GM12891 (cell line): ENCODE measurements at regions not wholly inside any gene's neighbourhood (a gene's known extent, or its start where the extent isn't known, plus 50 kb on each side); places are given as distances from the start of the nearest gene placed in this dataset.
"Not testable (repeated sequence)": the region's sequence is repeated elsewhere in the genome, so short reads cannot be mapped to it uniquely, and the experiment has no call there.

ENCODE experiments used
- DNase-seq: peaks from one replicate; pipeline ENCODE4 v3.0.0; 2011; ENCODE audit warnings: low spot score; ENCODE audit not compliant: insufficient read length
- FAIRE-seq: peaks from 2 replicates; lab custom pipeline; 2011; peaks lifted over from hg19 to GRCh38; lab: Jason Lieb, UNC
- PAX5 ChIP-seq: IDR thresholded peaks from 2 replicates; pipeline ENCODE4 v1.6.1; 2011; ENCODE audit warnings: low read length, moderate library complexity, mild to moderate bottlenecking; ENCODE audit not compliant: insufficient read depth, severe bottlenecking
- POLR2A ChIP-seq: IDR thresholded peaks from 2 replicates; pipeline ENCODE4 v1.6.1; 2011; ENCODE audit warnings: low read depth, low read length, control low read depth
- POLR2AphosphoS5 ChIP-seq: IDR thresholded peaks from 2 replicates; pipeline ENCODE4 v1.6.1; 2011; ENCODE audit warnings: low read depth, low read length, control low read depth
- POU2F2 ChIP-seq: IDR thresholded peaks from 2 replicates; pipeline ENCODE4 v1.6.1; 2011; ENCODE audit warnings: low read depth, mild to moderate bottlenecking, control low read depth, low read length, moderate library complexity
- SPI1 ChIP-seq: IDR thresholded peaks from 2 replicates; pipeline ENCODE4 v1.6.1; 2011; ENCODE audit warnings: low read depth, low read length, control low read depth
- TAF1 ChIP-seq: IDR thresholded peaks from 2 replicates; pipeline ENCODE4 v1.6.1; 2011; ENCODE audit warnings: low read depth, low read length, control low read depth

GRCh38 chr9:81801190-81801589 is 111.8 kb upstream of the TLE1 start:
- TF ChIP-seq SPI1 = no peak
- TF ChIP-seq PAX5 = no peak
- no peak for TF ChIP-seq TAF1
- no peak for TF ChIP-seq POLR2A
- FAIRE-seq = no peak
- DNase-seq = no peak

GRCh38 chr9:81804306-81804705 is 115.0 kb upstream of the TLE1 start:
- DNase-seq (no peak), FAIRE-seq (no peak)
- TF ChIP-seq POU2F2 (no peak), PAX5 (no peak), POLR2A (no peak), TAF1 (no peak), POLR2AphosphoS5 (no peak)

- not testable (repeated sequence) for DNase-seq, FAIRE-seq
Observed at GRCh38 chr9:81811688-81812087, 116.5 kb upstream of the SPATA31D4 start.

GRCh38 chr9:81814401-81814793 is 113.8 kb upstream of the SPATA31D4 start:
- DNase-seq = no peak
- FAIRE-seq = no peak
- TF ChIP-seq TAF1 (no peak), POLR2AphosphoS5 (no peak), POU2F2 (no peak), PAX5 (no peak), POLR2A (no peak), SPI1 (no peak)

- DNase-seq = no peak
Observed at GRCh38 chr9:81814794-81815464, 113.3 kb upstream of the SPATA31D4 start.

GRCh38 chr9:81815781-81816180 is 112.4 kb upstream of the SPATA31D4 start:
- TF ChIP-seq TAF1 (no peak), POU2F2 (no peak), POLR2A (no peak), PAX5 (no peak), SPI1 (no peak), POLR2AphosphoS5 (no peak)
- FAIRE-seq = no peak
- DNase-seq = no peak

More at GRCh38 chr9:81814794-81815464, 113.3 kb upstream of the SPATA31D4 start:
- FAIRE-seq = no peak
- no peak for TF ChIP-seq SPI1
- TF ChIP-seq POU2F2 = no peak
- TF ChIP-seq TAF1 = no peak
- TF ChIP-seq POLR2AphosphoS5 = no peak
- no peak for TF ChIP-seq POLR2A
- no peak for TF ChIP-seq PAX5

- no peak for TF ChIP-seq POU2F2
- no peak for TF ChIP-seq POLR2A
- TF ChIP-seq TAF1 = no peak
- TF ChIP-seq PAX5 = no peak
- no peak for TF ChIP-seq SPI1
- TF ChIP-seq POLR2AphosphoS5 = no peak
- FAIRE-seq = no peak
- no peak for DNase-seq
Observed at GRCh38 chr9:81819155-81819554, 109.1 kb upstream of the SPATA31D4 start.

- TF ChIP-seq POLR2A = no peak
- FAIRE-seq (no peak), DNase-seq (no peak)
Observed at GRCh38 chr9:81819859-81820546, 108.2 kb upstream of the SPATA31D4 start.

GRCh38 chr9:81822301-81822865 is 105.8 kb upstream of the SPATA31D4 start:
- TF ChIP-seq SPI1 = no peak
- no peak for TF ChIP-seq POLR2AphosphoS5
- TF ChIP-seq TAF1 = no peak
- TF ChIP-seq POLR2A = no peak
- TF ChIP-seq POU2F2 = no peak
- TF ChIP-seq PAX5 = no peak
- FAIRE-seq = no peak
- DNase-seq = no peak

GRCh38 chr9:81822967-81823366 is 105.3 kb upstream of the SPATA31D4 start:
- TF ChIP-seq POLR2A (no peak), TAF1 (no peak), PAX5 (no peak), SPI1 (no peak), POU2F2 (no peak), POLR2AphosphoS5 (no peak)
- no peak for FAIRE-seq
- DNase-seq = no peak
